ENCODE measurements at regions not wholly inside any gene's neighbourhood (a gene's known extent, or its start where the extent isn't known, plus 50 kb on each side); places are given as distances from the start of the nearest gene placed in this dataset.
"Not testable (repeated sequence)": the region's sequence is repeated elsewhere in the genome, so short reads cannot be mapped to it uniquely, and the experiment has no call there.

DNA sequence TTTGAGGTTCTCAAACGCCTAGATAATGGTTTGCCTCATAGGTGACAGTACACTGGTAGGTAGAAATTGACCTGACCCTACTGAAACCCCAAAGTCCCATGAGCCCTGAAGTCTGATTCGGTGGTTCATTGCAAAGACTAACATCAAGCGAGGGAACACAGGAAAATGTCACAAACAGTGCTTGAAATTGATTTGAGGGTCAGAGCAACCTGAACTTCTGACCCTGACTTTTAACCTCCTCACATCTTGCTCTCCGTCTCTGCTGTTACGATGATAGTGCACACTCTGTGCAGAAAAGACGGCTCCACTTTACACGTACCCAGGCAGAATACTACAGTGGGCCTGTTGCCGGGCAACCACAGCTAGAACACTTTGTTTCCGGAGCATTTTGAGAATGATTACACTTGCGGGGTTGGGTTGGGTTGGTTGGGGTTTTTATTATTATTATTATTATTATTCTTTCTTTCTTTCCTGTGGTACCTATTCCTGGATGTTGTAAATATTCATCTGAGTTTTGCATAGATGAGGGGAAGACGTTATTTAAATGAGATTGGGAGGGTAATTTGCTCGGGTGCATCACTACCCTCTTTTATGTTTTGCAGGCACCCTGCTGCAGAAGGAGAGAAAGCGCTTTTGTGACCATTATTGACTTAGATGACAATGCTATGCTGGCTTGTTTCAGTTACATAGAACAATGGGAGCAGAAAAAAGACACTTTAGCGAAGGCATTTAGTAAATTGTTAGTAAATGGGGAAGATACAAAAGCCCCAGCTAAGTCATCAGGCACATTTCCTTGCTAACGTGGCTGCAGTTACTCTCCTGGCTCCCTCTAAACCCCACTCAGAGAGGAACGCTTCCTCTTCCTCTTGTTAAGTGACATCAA is 438.1 kb upstream of the NRP1 start:
- TF ChIP-seq, protein P1, sequence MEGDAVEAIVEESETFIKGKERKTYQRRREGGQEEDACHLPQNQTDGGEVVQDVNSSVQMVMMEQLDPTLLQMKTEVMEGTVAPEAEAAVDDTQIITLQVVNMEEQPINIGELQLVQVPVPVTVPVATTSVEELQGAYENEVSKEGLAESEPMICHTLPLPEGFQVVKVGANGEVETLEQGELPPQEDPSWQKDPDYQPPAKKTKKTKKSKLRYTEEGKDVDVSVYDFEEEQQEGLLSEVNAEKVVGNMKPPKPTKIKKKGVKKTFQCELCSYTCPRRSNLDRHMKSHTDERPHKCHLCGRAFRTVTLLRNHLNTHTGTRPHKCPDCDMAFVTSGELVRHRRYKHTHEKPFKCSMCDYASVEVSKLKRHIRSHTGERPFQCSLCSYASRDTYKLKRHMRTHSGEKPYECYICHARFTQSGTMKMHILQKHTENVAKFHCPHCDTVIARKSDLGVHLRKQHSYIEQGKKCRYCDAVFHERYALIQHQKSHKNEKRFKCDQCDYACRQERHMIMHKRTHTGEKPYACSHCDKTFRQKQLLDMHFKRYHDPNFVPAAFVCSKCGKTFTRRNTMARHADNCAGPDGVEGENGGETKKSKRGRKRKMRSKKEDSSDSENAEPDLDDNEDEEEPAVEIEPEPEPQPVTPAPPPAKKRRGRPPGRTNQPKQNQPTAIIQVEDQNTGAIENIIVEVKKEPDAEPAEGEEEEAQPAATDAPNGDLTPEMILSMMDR (IDR thresholded peaks at IDR 0.05; ENCODE audit: extremely low read depth, low read depth, low read length), result no peak
- Histone ChIP-seq H3K36me3 (ENCODE audit: insufficient read depth, low read length) (no peaks in the 10 kb centered on the region), H3K4me2 (ENCODE audit: insufficient read depth, low read length) (no peak overlapping the region), H3K79me2 (ENCODE audit: insufficient read depth, low read length) (no peaks in the 10 kb centered on the region), H3K27ac (ENCODE audit: low read depth, low read length) (no peak overlapping the region), H3K4me3 (ENCODE audit: insufficient read depth, low read length) (no peak overlapping the region), H2AFZ (ENCODE audit: low read length) (no peak overlapping the region), H3K4me1 (ENCODE audit: insufficient read depth, low read length) (no peaks in the 10 kb centered on the region), H4K20me1 (ENCODE audit: insufficient read depth, low read length) (no peaks in the 10 kb centered on the region), H3K9me3 (ENCODE audit: low read depth, low read length) (no peaks in the 10 kb centered on the region), H3K27me3 (ENCODE audit: insufficient read depth, low read length) (peaks cover 4% of the 10 kb centered on the region)
- DNase-seq (ENCODE audit: insufficient read length, low spot score, missing footprints), result no peak

DNA sequence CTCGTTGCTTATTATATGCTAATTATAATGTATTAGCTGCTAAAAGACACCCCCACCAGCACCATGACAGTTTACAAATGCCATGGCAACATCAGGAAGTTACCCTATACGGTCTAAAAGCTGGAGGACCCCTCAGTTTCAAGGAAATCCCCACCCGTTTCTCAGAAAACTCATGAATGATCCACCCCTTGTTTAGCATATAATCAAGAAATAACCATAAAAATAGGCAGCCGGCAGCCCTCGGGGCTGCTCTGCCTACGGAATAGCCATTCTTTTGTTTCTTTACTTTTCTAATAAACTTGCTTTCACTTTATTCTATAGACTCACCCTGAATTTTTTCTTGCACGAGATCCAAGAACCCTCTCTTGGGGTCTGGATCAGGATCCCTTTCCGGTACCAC is 437.4 kb upstream of the NRP1 start:
- not testable (repeated sequence) for H3K9me3 ChIP-seq (ENCODE audit: low read depth, low read length); H3K4me3 ChIP-seq (ENCODE audit: insufficient read depth, low read length); H3K36me3 ChIP-seq (ENCODE audit: insufficient read depth, low read length); H3K27me3 ChIP-seq (ENCODE audit: insufficient read depth, low read length); H3K4me1 ChIP-seq (ENCODE audit: insufficient read depth, low read length); H4K20me1 ChIP-seq (ENCODE audit: insufficient read depth, low read length); H3K4me2 ChIP-seq (ENCODE audit: insufficient read depth, low read length); H2AFZ ChIP-seq (ENCODE audit: low read length); DNase-seq (ENCODE audit: insufficient read length, low spot score, missing footprints); H3K79me2 ChIP-seq (ENCODE audit: insufficient read depth, low read length); H3K27ac ChIP-seq (ENCODE audit: low read depth, low read length)

DNA sequence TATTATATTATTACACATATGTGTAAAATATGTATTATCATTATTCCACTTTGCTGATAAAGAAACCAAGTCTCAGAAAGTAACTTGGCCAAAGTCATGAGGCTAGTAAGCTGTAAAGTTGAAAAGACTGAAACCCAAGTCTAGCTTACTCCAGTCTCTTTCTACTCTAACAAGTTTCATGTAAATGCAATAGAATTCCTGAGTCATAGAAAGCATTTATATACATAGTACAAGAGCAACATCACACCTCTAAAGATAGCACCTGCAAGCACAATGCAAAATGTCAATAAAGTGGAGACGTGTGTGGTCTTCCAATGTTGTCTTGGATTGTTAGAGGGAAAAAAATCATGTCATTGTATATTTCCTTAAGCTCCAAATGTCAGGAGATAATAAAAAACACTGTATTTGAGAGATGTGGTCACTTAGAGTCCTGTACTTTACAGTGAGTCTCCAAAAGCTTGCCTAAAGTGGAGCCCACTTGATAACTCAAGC is 430.3 kb upstream of the NRP1 start:
- no peak overlapping the region for H2AFZ ChIP-seq (ENCODE audit: low read length)

DNA sequence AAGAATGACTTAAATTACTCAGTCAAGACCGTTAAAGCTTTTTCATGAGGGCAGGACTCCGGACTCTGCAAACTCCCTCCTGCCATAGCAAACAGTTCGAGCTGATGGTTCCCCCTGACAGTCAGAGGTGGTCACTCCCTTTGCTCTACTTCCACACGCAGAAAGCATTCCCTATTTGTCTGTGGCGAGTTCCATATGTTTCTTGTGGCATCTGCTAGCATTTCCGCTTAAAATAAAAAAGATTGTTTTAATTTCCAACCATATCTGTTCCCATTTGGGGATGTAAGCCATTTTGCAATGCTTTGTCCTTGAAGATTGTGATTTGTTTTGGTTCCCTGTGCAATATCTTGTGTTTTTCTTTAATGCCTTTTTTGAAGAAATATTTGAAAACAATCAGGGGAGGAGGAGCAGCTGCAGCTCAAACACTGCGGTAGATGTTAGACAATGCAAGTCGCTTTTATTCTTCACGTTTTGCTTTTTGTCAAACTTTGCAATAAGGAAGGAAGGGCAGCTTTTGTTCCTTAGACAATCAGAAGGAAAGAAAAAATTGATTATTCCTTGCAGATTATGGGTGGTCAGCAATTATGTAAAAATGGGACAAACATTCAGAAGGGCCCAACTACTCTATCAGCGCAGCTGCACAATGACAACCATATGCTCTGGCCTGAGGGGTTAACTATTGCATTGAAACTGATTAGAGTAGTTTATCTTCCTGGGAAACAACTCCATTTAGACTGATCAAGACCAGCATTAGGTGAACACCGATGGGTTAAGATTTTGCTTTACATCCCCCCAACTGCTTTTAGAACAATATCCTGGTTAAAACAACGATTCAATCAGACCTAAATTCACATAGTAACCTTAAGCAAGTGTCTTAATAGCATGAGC is 425.8 kb upstream of the NRP1 start:
- TF ChIP-seq, protein P1 (IDR thresholded peaks at IDR 0.05; ENCODE audit: extremely low read depth, low read depth, low read length), result no peak
- Histone ChIP-seq H3K4me1 (ENCODE audit: insufficient read depth, low read length) (no peaks in the 10 kb centered on the region), H3K79me2 (ENCODE audit: insufficient read depth, low read length) (no peaks in the 10 kb centered on the region), H3K4me3 (ENCODE audit: insufficient read depth, low read length) (no peak overlapping the region), H3K9me3 (ENCODE audit: low read depth, low read length) (no peaks in the 10 kb centered on the region), H4K20me1 (ENCODE audit: insufficient read depth, low read length) (no peaks in the 10 kb centered on the region), H3K27ac (ENCODE audit: low read depth, low read length) (no peak overlapping the region), H3K4me2 (ENCODE audit: insufficient read depth, low read length) (no peak overlapping the region), H3K27me3 (ENCODE audit: insufficient read depth, low read length) (peaks cover 3% of the 10 kb centered on the region), H2AFZ (ENCODE audit: low read length) (no peak overlapping the region), H3K36me3 (ENCODE audit: insufficient read depth, low read length) (no peaks in the 10 kb centered on the region)
- no peak for DNase-seq (ENCODE audit: insufficient read length, low spot score, missing footprints)

More for the DNA sequence above, 430.3 kb upstream of the NRP1 start:
- Histone ChIP-seq H3K36me3 (ENCODE audit: insufficient read depth, low read length) (no peaks in the 10 kb centered on the region), H3K27me3 (ENCODE audit: insufficient read depth, low read length) (peaks cover 4% of the 10 kb centered on the region), H3K27ac (ENCODE audit: low read depth, low read length) (no peak overlapping the region), H3K4me3 (ENCODE audit: insufficient read depth, low read length) (no peak overlapping the region), H3K9me3 (ENCODE audit: low read depth, low read length) (no peaks in the 10 kb centered on the region), H3K4me1 (ENCODE audit: insufficient read depth, low read length) (no peaks in the 10 kb centered on the region), H3K79me2 (ENCODE audit: insufficient read depth, low read length) (no peaks in the 10 kb centered on the region), H3K4me2 (ENCODE audit: insufficient read depth, low read length) (no peak overlapping the region), H4K20me1 (ENCODE audit: insufficient read depth, low read length) (no peaks in the 10 kb centered on the region)
- TF ChIP-seq, protein P1 (IDR thresholded peaks at IDR 0.05; ENCODE audit: extremely low read depth, low read depth, low read length), result no peak
- DNase-seq (ENCODE audit: insufficient read length, low spot score, missing footprints), result no peak

All from osteoblast (primary cell).